HUDEP-2 (cell line): ENCODE measurements at regions not wholly inside any gene's neighbourhood (a gene's known extent, or its start where the extent isn't known, plus 50 kb on each side); places are given as distances from the start of the nearest gene placed in this dataset.

Experiments
- DNase-seq, 76 experiments: peaks; one replicate each; lab custom pipeline; 2025; ENCODE audit not compliant: unreplicated experiment in 76 of 76; lab: John Stamatoyannopoulos, UW

DNA sequence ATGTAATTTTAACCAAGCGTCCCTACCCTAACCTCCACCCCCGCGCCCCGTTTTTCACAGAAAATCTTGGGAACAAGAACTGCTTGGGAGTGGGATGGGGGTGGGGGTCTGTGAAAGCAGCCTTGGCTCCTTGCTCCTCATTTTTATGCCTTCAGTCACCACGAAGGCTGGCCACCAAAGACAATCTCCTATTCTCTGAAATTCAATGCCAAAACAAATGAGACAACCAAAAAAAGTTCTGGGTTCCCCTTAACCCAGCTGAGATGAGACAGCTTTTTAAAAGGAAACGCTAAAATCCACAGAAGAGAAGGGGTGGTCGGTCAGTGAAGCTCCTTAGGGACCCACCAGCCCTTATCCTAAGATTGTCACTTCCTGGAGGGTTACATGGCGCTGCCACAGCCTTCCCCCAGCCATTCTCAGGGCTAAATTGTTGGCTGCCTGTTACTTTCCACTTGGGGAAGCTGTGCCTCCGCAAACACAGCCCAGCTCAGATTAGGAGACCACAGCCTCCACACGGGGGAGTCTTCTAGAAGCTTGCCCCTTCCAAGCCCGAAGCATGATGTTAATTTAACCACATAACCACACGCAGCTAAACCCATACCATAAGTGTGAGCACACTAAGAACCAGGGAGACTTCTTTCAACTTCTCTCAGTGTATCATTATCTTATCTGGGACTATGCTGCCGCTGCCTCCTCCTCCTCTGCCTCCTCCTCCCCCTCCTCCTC is 136.3 kb downstream of the FOXD1 start:
- peak in 22 of 76 experiments; percentile 0 to 62 (median 26) for DNase-seq

GRCh38 chr5:73311291-73312110 is 137.1 kb downstream of the FOXD1 start:
- no peak for DNase-seq

DNA sequence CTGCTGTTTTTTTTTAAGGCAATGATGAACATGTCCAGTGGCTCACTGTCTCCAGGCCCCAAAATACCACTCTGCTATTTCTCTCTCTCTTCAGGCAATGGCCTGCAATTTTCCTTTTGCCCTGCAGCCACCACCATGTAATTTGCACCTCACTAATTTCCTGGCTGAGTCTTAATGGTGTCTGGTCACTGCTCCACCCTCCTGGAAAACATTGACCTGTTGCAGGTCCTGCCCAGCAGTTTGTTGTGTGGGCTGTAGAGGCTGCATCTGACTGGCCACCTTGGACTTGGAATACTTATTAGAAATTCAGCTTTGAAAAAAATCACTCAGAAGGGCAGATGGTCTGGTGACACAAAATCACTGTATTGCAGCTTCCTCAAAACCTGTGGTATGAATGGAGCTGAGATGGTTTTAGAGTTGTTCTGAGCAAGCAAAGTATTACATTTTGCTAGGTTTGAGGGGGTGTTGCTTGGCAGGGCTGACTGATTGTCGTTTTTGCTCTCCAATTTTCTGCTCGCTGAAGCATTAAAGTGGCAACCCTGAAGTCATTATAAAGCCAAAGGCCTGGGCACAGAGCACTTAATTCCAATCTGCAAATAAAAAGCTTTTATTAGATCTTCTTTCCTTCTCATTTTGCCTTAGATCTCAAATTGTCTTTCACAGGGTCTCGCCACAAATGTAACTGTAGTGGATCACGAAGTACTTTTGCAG is 134.8 kb downstream of the TMEM174 start:
- DNase-seq: no peak

- DNase-seq: no peak
Observed at GRCh38 chr5:73306741-73307275, 133.8 kb downstream of the TMEM174 start.

- DNase-seq: no peak
Observed at GRCh38 chr5:73306078-73306719, 133.2 kb downstream of the TMEM174 start.

DNA sequence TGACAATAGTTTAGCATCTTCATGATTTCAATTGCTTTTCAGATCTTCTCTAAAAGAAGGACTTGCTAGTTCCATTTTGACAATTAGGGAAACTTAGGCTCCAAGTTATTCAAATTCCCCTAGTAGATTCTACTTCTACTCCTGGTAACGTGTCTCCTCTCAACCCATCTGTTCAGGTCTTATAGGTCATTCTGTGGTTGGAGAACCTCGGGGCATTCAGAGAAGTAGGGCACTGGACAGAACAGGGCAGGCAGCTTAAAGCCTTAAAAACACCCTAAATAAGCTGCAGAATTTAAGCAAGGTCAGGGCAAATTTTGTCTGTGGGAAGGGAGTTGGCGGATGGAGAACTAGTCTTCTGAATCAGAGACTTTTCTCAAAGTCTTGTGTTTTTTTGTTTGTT is 132.4 kb downstream of the TMEM174 start:
- no peak for DNase-seq

GRCh38 chr5:73304381-73304780 is 131.4 kb downstream of the TMEM174 start:
- no peak for DNase-seq

- no peak for DNase-seq
Observed at GRCh38 chr5:73303148-73304079, 130.4 kb downstream of the TMEM174 start.

DNA sequence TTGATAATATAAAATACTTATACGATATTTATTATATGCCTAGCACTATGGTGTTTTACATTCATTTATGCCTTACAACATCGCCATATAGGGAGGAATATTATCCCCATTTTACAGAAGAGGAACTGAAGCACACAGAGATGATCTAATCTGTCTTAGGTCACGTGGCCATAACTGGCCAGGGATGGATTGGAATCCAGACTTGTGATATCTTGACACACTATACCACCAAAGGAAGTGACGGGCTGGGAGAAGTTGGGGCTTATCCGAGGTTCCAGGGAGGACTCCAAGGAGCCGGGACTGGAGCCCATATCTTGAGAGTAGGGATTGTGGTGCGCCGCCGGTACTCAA is 129.8 kb downstream of the TMEM174 start:
- no peak for DNase-seq

- DNase-seq: no peak
Observed at GRCh38 chr5:73301208-73301901, 128.4 kb downstream of the TMEM174 start.

DNA sequence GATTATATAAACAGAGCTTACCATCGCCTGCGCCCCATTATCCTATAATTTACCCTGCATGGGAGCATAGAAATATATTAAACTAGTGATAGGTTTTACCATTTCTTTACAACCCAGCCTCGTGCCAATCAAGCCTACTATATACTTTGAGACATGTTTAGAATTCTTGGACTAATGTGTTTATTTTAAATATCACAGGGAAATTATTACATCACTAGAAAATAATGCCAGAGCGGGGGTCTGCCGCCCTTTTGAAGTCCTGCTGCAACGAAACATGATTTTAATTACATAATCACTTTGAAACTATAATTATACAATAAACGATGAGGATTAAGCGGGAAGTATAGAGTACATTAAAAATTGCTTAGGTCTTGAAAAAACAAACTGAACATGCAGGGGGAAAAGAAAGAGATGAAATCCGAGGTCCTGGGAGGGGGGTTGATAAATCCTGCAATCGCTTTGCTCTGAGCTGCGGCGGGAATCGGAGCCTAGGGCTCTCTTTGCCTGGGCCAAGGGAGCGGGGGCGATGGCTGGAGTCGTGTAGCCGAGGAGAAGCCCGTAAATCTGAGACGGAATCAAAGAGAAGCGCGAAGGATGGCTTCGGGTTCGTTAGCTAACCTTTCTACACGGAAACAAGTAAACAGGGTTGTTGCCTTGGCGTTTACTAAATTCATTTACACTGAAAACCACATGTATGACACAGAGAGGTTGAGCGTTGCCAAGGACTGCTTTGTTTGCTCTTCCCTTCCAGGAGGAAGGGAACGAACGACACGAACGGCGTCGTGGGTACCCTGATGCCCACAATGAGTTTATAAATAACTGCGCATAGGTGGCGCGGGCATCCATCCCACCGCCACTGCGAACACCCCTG is 127.6 kb downstream of the TMEM174 start:
- DNase-seq: no peak

DNA sequence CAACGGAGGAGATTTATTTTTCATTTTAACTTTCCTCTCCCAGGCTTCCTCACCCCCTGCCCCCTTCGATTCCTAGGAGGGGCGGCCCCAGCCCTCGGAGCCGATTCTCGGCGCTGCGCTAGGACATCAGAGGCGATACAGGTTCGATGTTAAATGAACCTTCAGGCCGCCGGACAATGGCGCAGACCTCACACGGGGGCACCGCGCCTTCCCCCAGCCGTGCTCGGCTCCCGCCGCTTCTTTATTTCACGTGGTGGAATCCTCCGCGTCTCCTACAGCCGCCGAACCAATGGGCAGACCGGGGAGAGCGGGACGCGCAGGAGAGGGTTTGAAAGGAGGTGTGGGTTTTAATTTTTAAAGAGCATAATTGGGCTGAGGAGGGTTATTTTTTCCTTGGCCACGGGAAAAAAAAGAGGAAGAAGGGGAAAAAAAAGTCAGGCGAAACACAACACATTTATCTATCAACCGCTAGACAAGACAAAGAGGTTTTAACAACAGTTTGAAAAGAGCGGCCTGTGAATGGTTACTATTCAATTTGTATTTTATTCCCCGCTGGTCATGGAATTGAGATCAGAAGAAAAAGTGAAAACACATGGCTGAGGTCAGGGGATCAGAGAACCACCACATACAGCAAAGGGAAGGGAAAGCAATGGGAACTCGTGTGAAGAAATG is 126.8 kb downstream of the TMEM174 start:
- no peak for DNase-seq

- DNase-seq: peak in 6 of 76 experiments; percentile 3 to 21 (median 10)
Observed at GRCh38 chr5:73298772-73299630, 126.0 kb downstream of the TMEM174 start.

GRCh38 chr5:73298251-73298771 is 125.3 kb downstream of the TMEM174 start:
- DNase-seq: no peak

DNA sequence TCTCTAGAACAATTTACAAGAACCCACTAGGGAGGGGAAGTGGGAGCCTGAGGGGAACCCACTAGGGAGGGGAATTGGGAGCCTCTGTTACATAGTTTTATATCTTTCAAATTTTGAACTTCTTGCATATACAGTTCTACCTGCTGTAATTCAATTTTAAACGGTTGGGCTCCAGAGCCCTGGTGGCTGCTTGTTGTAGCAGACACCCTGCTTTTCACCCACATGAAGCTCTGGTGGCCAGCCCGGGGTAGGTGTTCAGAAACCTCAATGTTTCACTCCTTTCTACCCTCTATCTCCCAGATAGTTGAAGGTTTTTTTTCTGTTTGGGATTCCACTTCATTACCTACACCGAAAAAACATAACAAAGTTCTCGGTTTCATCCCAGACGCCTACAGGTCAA is 124.4 kb downstream of the TMEM174 start:
- DNase-seq: no peak

DNA sequence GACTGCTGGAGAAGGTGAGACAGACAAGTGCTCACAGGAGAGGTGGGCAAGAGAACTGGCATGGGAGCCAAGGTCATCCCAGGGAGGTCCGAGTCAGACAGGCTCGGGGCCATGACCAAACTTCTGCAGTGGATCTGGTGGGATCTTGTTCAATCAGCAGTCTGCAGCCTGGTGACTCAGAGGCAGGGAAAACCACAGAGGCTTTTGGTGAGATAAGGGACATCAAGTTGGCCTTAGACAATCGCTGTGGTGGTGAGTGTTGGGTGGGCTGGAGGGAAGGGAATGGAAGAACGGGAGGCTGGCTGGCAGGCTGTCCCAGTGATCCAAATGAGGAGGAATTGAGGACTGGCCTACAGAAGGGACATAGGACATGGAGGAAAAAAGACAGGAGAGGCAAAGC is 123.8 kb downstream of the TMEM174 start:
- DNase-seq: peak in 69 of 76 experiments; percentile 2 to 76 (median 41)
